K562 (cell line): ENCODE measurements at regions not wholly inside any gene's neighbourhood (a gene's known extent, or its start where the extent isn't known, plus 50 kb on each side); places are given as distances from the start of the nearest gene placed in this dataset.
"Not testable (repeated sequence)": the region's sequence is repeated elsewhere in the genome, so short reads cannot be mapped to it uniquely, and the experiment has no call there.

Source experiments
- ATAC-seq: fragments of 200-7000 bp; cut with Tn5 transposase; 3 replicates; pipeline ENCODE4 v1.9.1; 2020; ENCODE audit warnings: moderate library complexity
- BruUV-seq: library from RNA; stranded (reverse); fragments of 400-500 nt; replicated peaks from 2 replicates; lab custom pipeline; 2021; lab: Mats Ljungman, UMichigan
- CTCF ChIA-PET: fragments of 300-600 bp; formaldehyde crosslinking; extraction: SDS; loops from one replicate; lab custom pipeline; 2021; ENCODE audit warnings: low intra/inter-chr PET ratio; lab: Yijun Ruan, JAX
- POLR2A ChIA-PET: fragments of 300-600, 350-650 bp; sonication (Branson Sonifier 250); formaldehyde crosslinking; extraction: SDS; loops from one replicate; lab custom pipeline; 2021; ENCODE audit warnings: antibody characterized with exemption, inconsistent platforms; lab: Yijun Ruan, JAX
- DNase-seq, 4 experiments: peaks; one replicate each; pipeline versions ENCODE4 v3.0.0 to v3.0.0-alpha.2; 2011 to 2018; ENCODE audit warnings: low spot score in 3 of 4, mixed read lengths in 3 of 4; ENCODE audit errors: extremely low read depth in 1 of 4
- FAIRE-seq: peaks from 2 replicates; lab custom pipeline; 2011; peaks lifted over from hg19 to GRCh38; lab: Jason Lieb, UNC
- H2AFZ ChIP-seq: 2 replicates; pipeline ENCODE4 v1.6.0; 2011; ENCODE audit warnings: low read depth, low read length, control low read depth, inconsistent platforms
- H3K27ac ChIP-seq: fragments of 200-600 bp; 3 replicates; pipeline ENCODE4 v1.8.0; 2011; ENCODE audit warnings: low read depth, mild to moderate bottlenecking, control low read depth, inconsistent platforms, low read length, moderate library complexity, mixed read lengths; ENCODE audit errors: extremely low read depth
- H3K27me3 ChIP-seq, 2 experiments: fragments of 300-600 bp in 1 of 2; 2 replicates in 1 of 2; 3 replicates in 1 of 2; pipeline versions ENCODE4 v1.6.0 to v1.8.0; 2011; ENCODE audit warnings: inconsistent platforms in 2 of 2, low read length in 2 of 2, mild to moderate bottlenecking in 1 of 2, mixed read lengths in 1 of 2, moderate library complexity in 1 of 2; ENCODE audit not compliant: control insufficient read depth in 2 of 2, insufficient read depth in 2 of 2
- H3K36me3 ChIP-seq: fragments of 300-600 bp; 3 replicates; pipeline ENCODE4 v1.8.0; 2011; ENCODE audit warnings: mild to moderate bottlenecking, low read length, inconsistent platforms; ENCODE audit not compliant: control insufficient read depth, insufficient read depth
- H3K4me1 ChIP-seq, 2 experiments: fragments of 200-600 bp in 1 of 2; replicated peaks in 1 of 2; 2 replicates in 1 of 2; 3 replicates in 1 of 2; pipeline versions ENCODE4 v1.5.1 to v1.8.0; 2011; ENCODE audit warnings: inconsistent platforms in 2 of 2, low read length in 2 of 2, mild to moderate bottlenecking in 1 of 2, mixed read lengths in 1 of 2, moderate library complexity in 1 of 2; ENCODE audit not compliant: control insufficient read depth in 2 of 2, insufficient read depth in 2 of 2
- H3K4me2 ChIP-seq: 2 replicates; pipeline ENCODE4 v1.6.1; 2011; ENCODE audit warnings: low read length, control low read depth, inconsistent platforms, mixed read lengths; ENCODE audit not compliant: insufficient read depth
- H3K4me3 ChIP-seq: fragments of 200-600 bp; sonication (generic), shearing (Covaris generic); 2 replicates; pipeline ENCODE4 v1.5.1; 2016; ENCODE audit warnings: control low read depth, inconsistent platforms
- H3K79me2 ChIP-seq: fragments of 200-600 bp; 3 replicates; pipeline ENCODE4 v1.8.0; 2011; ENCODE audit warnings: low read length, inconsistent platforms; ENCODE audit not compliant: control insufficient read depth, insufficient read depth
- H3K9ac ChIP-seq, 2 experiments: 2 replicates each; pipeline versions ENCODE4 v1.6.0 to v1.6.1; 2011; ENCODE audit warnings: low read depth in 2 of 2, low read length in 2 of 2, control low read depth in 1 of 2, inconsistent platforms in 1 of 2, mild to moderate bottlenecking in 1 of 2, mixed read lengths in 1 of 2; ENCODE audit not compliant: insufficient read depth in 1 of 2
- H3K9me1 ChIP-seq: one replicate; pipeline ENCODE4 v1.6.0; 2011; ENCODE audit warnings: inconsistent platforms, mild to moderate bottlenecking, low read length, moderate library complexity; ENCODE audit not compliant: control insufficient read depth, insufficient read depth
- H3K9me3 ChIP-seq: replicated peaks from 2 replicates; pipeline ENCODE4 v1.5.1; 2011; ENCODE audit warnings: low read depth, low read length, inconsistent platforms; ENCODE audit not compliant: control insufficient read depth, insufficient read depth
- H4K20me1 ChIP-seq: replicated peaks from 2 replicates; pipeline ENCODE4 v1.6.1; 2011; ENCODE audit warnings: low read length, inconsistent platforms, mixed read lengths; ENCODE audit not compliant: control insufficient read depth, insufficient read depth
- CTCFL ChIP-seq: IDR thresholded peaks from 2 replicates; pipeline ENCODE4 v1.6.1; 2011; ENCODE audit warnings: borderline replicate concordance, low read depth, mild to moderate bottlenecking, moderate library complexity, low read length; ENCODE audit not compliant: insufficient read depth, poor library complexity, severe bottlenecking
- SMARCA5 ChIP-seq: fragments of 450-650 bp; IDR thresholded peaks from 2 replicates; pipeline ENCODE4 v1.6.1; 2016
- ZNF175 ChIP-seq: fragments of 200-800 bp; sonication (Bioruptor generic); IDR thresholded peaks from 2 replicates; pipeline ENCODE4 v1.6.1; 2016; ENCODE audit warnings: low read depth, mild to moderate bottlenecking, missing genetic modification characterization, missing compliant biosample characterization
- WGBS: fragments of 100-300 bp; shearing (Covaris generic); methylation state at CpG from one replicate; pipeline ENCODE4 v1.1.6; 2016; ENCODE audit warnings: low coverage, mixed read lengths; ENCODE audit not compliant: insufficient coverage; ENCODE audit errors: missing lambda C conversion rate; 5-methylcytosine and 5-hydroxymethylcytosine counted together
- in situ Hi-C: fragments of 300-500 bp; cut with MboI; formaldehyde crosslinking; loops from 4 replicates; pipeline ENCODE4 v1.15.0; 2018; ENCODE audit warnings: inconsistent platforms, mixed read lengths
- intact Hi-C: fragments of 100-400 bp; cut with micrococcal nuclease; formaldehyde crosslinking; loops from 2 replicates; pipeline ENCODE4 v1.14.2; 2022

- Histone ChIP-seq H3K9ac (no peak overlapping the region), H3K36me3 (no peaks in the 10 kb centered on the region), H3K9me3 (no peaks in the 10 kb centered on the region), H3K27me3 (no peaks in the 10 kb centered on the region), H3K4me3 (no peak overlapping the region), H4K20me1 (no peaks in the 10 kb centered on the region), H3K27ac (no peak overlapping the region), H3K9me1 (no peaks in the 10 kb centered on the region), H2AFZ (no peak overlapping the region), H3K4me2 (no peak overlapping the region), H3K4me1 (no peaks in the 10 kb centered on the region), H3K79me2 (no peaks in the 10 kb centered on the region)
- intact Hi-C loops (no loop called here), in situ Hi-C loops (no loop called here)
- CTCF ChIA-PET = no interaction called here
- FAIRE-seq = no peak
- ATAC-seq = no peak
- WGBS = 0% methylated on average over 4 of the region's 9 CpGs
- POLR2A ChIA-PET = no interaction called here
- BruUV-seq = no TSS peak
- DNase-seq = no peak
- TF ChIP-seq ZNF175 (CRISPR knock-in tag) = no peak
- TF ChIP-seq CTCFL = no peak
- TF ChIP-seq SMARCA5 = no peak
These were observed 841.4 kb downstream of the FSCB start for GRCh38 chr14:43665570-43666267.

GRCh38 chr14:43655194-43655593, 851.9 kb downstream of the FSCB start:
- not testable (repeated sequence) for DNase-seq, H3K79me2 ChIP-seq, H2AFZ ChIP-seq

More at GRCh38 chr14:43655194-43655593, 851.9 kb downstream of the FSCB start:
- H3K4me2 ChIP-seq, POLR2A ChIA-PET, H3K4me1 ChIP-seq, H3K9me1 ChIP-seq, ATAC-seq, H3K4me3 ChIP-seq, CTCF ChIA-PET, H3K9ac ChIP-seq, in situ Hi-C loops, H3K9me3 ChIP-seq, H3K36me3 ChIP-seq, H3K27ac ChIP-seq, intact Hi-C loops, BruUV-seq, FAIRE-seq, H3K27me3 ChIP-seq, H4K20me1 ChIP-seq: not testable (repeated sequence)
- WGBS = 0% methylated on average over 2 of the region's 2 CpGs
